ENCODE measurements at regions not wholly inside any gene's neighbourhood (a gene's known extent, or its start where the extent isn't known, plus 50 kb on each side); places are given as distances from the start of the nearest gene placed in this dataset.
"Not testable (repeated sequence)": the region's sequence is repeated elsewhere in the genome, so short reads cannot be mapped to it uniquely, and the experiment has no call there.

- no peak for DNase-seq
Measured at GRCh38 chr3:194189243-194189791, 53.4 kb downstream of the HES1 start.

- DNase-seq: not testable (repeated sequence)
Measured at GRCh38 chr3:194191850-194192249, 55.9 kb downstream of the HES1 start.

DNA sequence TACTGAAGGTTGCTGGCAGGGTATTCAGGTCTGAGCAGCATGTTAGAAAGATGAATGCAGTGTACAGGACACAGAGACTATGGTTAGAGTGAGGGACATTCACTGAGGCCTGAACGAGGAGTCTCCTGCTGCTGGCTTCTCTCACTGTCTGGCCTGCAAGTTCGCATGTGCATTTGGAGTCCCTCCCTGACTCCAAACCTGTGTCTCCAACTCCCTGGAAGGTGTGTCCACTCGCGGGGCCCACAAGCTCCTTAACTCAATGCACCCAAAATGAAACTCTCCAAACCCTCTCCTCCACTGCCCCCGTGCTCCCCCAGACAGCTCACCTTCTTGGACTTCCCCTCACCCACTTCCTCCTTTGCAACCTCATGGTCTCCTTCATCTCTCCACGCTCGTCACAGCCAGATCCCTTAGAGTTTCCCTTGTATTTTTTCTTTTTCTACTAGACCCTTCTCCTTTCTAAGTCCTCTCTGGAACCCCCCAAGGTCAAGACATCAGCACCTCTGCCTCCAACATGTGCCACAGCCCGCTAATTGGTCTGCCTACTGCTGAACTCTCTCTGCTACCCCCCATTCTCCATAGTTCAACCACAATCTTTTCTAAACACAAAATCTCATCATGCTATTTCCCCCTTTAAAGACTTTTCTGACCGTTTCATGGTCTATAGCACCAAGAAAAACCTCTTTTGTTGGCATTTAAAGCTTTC is 58.3 kb downstream of the HES1 start:
- DNase-seq: no peak

DNA sequence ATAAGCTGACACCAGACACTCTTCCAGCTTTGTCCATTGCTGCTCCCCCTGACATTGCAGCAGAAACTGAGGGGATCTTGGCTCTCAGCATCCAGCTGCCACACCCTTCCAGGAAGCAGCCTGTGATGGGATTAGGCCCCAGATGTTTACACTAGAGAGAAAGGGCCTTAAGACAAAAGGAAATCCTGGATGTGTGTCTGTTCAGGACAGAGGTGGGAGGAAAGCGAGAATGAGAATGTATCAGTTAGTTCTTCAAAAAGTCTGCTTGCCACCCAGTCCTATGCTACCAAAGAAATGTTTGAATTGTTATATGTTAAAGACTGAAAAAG is 58.8 kb downstream of the HES1 start:
- DNase-seq: no peak

DNA sequence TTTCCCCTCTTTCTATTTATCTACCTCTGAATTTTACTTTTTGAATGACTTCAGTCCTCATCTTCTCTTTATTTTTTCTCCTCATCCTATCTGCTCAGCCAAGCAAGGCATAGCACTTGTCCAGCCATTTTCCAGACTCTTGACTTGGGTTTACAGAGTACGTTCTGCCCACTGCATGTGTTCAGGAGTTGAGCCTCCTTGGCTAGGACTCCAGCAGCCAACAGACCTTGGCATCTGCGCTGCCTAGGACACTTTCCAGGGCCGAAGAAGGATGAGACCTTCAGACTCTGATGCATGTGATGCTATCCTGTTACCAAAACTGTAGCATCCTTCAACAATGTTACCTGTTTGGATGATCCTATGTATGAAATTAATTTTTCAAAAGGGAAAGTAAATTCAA is 59.7 kb downstream of the HES1 start:
- DNase-seq: no peak

GRCh38 chr3:194196876-194197275 is 60.9 kb downstream of the HES1 start:
- no peak for DNase-seq

- DNase-seq: no peak
Measured at GRCh38 chr3:194197396-194197960, 61.5 kb downstream of the HES1 start.

DNA sequence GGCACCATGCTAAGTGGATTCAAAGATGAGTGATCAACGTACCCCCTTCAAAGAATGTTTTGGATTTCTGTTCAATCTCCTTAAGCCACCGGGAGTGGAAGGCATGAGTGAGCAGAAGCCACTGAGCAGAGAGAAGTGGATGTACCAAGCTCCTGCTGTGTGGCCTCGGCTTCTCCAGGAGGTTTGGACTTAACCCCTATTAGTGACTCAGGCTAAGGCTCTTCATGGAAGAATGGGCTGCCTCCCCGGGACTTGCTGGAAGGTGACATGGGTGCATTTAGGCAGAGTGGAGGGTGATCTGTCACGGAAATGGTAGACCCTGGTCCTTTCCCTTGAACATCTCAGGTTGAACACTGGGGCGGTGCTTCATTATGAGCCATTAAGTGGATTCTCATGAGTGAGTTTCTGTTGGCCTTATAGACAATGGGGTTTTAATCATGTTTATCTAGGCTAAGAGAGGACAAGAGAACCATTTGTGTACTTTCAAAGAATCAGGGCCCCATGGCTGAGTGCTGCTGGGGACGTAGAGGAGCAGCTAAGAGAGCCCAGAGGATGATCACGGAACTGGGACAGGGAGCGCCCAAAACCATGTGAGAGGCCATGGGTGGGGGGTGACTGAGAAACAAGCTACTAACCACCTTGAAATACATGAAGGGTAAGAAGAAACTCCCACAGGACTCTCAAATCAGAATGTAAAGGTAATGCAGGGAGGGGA is 62.2 kb downstream of the HES1 start:
- DNase-seq: no peak

- no peak for DNase-seq
Measured at GRCh38 chr3:194198938-194199337, 63.0 kb downstream of the HES1 start.

- DNase-seq: no peak
Measured at GRCh38 chr3:194200422-194201081, 64.6 kb downstream of the HES1 start.

DNA sequence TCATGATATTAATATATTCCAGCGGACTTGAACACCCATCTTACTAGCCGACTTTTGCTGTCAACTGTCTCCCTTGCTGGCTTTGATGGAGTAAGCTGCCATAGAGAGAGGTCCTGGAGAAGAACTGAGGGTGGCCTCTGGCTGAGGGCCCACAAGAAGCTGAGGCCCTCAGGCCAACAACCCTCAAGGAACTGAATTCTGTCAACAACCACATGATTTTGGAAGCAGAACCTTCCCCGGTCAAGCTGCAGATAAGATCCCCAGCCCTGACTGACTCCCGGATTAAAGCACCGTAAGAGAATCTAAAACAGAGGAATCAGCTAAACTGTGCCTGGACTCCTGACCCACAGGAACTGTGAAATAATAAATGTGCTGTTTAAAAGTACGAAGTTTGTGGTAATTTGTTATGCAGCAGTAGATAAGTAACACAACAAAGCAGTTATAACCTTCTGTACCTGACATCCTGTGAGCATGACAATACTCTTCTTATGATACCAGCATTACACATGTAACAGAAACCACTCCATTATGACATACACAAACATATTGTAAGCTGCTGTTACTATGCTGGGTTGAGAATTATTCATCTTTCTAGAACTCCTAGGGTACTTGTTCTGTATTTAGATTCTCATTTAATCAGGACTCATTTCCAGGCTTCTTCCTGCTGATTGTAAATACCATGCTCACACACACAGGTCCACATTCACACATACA is 66.2 kb downstream of the HES1 start:
- no peak for DNase-seq

DNA sequence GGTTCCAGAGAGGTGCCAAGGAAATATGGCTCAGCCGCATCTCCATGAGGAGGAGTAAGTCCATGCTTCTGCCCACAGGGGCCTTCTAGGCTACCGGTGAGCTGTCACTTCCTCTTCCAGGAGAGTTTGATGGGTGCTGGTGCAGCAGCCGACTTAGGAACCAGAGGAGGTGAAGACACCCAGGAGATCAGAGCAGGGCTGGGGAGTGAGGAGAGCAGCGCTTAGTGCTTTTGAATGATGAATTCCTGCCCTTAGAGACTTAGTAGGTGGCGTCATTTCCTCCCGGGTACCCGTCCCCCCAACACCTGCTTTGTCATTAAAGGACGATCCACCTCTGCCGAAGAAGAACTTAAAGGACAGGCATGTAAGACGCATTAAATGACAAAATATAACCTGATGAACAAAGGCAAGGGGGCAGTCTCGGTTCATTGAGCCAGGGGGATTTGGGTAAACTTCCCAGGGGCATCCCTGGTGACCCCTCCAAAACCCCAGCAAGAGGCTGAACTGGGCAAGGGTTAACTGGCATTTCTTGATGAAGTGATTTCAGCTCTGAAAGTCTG is 67.6 kb downstream of the HES1 start:
- no peak for DNase-seq

DNA sequence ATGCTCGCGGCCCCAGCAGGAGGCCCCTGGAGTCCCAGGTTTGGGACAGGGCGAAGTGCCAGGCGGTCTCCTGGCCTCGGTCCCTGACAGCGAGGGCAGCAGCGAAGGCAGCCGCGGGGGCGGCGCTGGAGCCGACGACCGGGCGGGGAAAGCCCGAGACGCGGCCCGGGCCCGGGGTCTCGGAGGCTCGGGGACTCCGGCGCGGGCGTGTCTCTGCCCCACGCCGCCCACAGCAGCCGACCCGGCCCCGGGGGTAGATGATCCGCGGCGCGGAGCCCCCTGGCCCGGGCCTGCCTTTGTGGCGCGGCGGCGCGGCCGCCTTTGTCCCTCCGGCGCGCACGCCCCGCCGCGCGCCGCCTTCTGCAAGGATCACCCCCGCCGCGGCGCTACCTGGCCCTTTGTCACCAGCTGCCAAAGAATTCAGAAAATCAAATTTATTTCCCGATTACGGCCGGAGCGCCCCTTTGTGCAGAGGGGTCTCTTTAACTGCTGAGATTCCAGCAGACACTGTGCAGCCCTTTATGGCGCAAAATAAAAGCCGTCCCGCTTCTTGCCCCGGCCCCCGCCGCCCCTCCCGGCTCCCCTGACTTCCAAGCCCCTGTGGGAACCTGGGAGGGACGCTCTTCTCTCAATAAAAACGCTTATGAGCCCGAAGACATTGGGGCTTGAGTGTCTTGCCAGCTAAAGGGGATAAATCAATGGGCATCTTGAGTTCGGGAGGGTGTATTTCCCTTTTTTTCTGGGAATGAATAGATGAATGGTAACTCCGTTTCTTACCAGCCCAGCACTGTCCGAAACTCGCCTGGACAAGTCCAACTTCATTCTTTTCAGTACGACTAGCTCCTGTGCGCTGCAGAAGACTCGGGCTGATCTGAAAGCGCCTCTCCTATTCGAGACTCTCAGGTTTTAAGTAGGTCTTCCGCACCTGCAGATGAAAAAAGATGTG is 68.4 kb downstream of the HES1 start:
- DNase-seq: no peak

DNA sequence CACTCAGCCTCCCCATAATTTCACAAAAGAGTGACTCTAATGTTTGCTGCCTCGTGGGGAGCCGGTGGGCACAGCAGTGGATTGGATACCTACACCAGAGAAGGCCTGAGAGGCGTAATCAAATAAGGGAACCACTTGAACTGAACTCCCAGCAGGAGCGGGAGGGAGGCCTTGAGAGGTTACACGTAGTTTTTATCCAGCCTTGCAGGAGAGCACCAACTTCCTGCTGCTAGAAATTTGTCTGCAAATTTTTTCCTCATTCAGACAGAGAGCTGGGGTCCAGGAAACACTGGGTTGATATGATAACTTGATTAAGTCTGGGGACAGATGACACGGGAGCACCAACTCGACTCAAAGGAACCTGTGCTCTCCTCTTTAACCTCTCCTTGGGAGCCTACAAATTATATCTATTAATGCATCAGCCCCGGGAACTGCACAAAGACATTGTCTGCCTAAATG is 69.8 kb downstream of the HES1 start:
- peak; percentile 49 to 73 for DNase-seq

DNA sequence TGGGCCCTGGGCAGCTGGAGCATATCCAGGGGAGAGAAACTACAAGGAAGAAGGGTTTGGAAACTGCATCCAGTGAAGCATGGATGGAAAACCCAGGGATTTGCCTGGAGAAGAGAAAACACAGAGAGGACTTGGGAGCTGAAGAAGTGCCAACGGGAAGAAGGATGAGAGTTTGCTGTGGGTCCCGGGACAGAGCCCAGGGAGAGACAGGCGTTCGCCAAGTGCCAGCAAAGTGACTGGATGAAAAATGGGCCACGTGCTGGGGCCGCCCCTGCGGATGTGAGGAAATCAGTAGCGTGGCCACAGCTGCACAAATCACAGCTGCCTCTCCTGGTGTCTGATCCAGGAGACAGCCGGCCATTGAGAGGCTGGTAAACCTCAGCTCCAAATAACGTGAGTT is 70.4 kb downstream of the HES1 start:
- no peak for DNase-seq

DNA sequence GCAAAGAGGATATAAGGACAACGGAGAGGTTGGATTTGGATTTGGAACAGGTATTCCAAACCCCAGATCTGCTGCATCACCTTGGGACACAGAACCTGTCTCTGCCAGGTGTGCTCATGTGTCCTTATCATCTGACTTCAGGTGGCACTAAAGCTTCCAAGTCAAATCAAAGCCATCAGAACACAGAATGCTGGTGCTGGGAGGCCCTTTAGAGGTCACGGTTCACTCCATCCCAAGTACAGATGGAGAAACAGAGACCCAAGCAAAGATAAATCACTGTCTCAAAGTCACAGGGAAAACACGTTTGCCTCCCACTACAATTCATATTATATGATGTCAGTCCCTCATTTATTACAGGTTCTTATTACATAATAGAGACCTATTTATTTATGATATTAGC is 72.8 kb downstream of the HES1 start:
- peak; percentile 71 to 78 for DNase-seq

DNA sequence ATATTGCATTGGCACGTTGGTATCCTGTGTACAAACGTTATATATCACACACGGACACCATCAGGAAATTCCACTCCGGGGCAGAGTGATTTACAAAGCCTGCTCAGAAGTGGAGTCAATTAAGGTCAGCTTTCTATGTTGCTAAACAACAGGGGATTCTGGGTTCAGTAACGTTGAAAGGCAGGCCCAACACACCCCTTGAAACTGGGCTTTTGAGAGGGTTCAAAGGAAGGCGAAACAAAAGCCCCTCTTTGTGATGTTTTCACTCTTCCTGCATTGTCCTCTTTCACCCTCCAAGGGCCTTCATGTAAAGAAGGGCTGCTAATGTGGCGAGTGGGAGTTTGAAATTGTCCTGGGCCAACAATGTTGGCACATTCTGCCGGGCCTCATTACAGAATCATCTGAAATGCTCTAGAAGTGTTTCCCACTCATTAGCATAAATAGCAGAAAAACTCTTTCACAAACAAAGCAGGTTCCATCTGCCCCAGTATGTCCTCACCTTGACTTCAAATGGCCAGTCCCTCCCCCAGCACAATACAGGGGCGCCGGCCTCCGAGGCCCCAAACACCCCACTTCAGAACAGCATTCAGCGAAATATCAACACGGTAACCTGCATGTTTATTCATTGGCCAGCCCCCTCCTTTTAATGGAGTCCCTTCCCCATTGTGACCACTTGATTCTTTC is 76.4 kb downstream of the HES1 start:
- DNase-seq: no peak

- DNase-seq: no peak
Measured at GRCh38 chr3:194212845-194213331, 76.9 kb downstream of the HES1 start.

- no peak for DNase-seq
Measured at GRCh38 chr3:194215392-194215791, 79.4 kb downstream of the HES1 start.

GRCh38 chr3:194218646-194219453 is 82.9 kb downstream of the HES1 start:
- no peak for DNase-seq

All from NCI-H187 (cell line).